Femur (tissue), 1 donor: ENCODE measurements at regions not wholly inside any gene's neighbourhood (a gene's known extent, or its start where the extent isn't known, plus 50 kb on each side); places are given as distances from the start of the nearest gene placed in this dataset.
A peak's percentile ranks its signal among the peaks of the same experiment; 100 is the strongest.

Experiments used
- DNase-seq: peaks from one replicate; pipeline ENCODE4 v3.0.0-alpha.2; 2017

GRCh38 chrX:150165776-150166610, 197.1 kb upstream of the MAMLD1 start:
- DNase-seq = peak; percentile 40

GRCh38 chrX:150167482-150168324, 195.4 kb upstream of the MAMLD1 start:
- no peak for DNase-seq

GRCh38 chrX:150182161-150182560, 181.0 kb upstream of the MAMLD1 start:
- DNase-seq = no peak

GRCh38 chrX:150184491-150184890, 178.6 kb upstream of the MAMLD1 start:
- no peak for DNase-seq

DNA sequence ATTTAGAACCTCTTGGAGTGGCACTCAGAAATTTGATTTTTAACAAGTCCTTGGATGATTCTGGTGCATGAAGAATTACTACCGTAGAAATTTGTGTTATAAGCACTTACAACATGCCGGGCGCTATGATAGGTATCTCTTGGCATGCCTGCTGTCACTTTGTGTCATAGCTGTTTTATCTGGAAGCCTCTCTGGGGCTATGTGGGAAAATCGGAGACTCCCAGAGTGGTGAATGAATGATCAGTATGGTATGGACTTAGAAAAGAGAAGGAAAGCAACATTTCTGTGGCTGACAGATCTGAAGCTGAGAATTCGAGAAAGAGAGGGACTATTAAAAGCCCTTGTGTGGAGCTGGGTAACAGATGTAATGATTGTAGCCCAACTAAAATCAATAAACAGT, 177.4 kb upstream of the MAMLD1 start:
- DNase-seq = no peak

DNA sequence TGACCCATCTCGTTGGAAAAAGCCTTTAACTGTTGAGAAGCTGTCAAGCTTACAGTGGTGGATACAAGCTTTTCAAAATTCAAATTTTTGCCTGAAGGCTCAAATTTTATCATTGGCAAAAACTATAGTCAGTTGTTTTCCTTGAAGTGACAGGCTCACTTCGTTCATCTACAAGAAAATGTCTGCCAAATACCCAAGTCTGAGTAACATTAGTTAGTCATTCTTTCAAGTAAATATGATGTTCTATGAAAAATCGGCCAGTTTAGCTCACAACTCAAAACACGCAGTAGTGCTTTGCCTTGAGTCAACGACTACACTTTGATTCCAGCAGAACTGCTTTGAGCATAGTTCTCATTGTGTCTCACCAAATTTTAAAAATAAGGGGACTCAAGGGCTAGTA, 170.3 kb upstream of the MAMLD1 start:
- DNase-seq = no peak

GRCh38 chrX:150196285-150196684, 166.8 kb upstream of the MAMLD1 start:
- DNase-seq = no peak

DNA sequence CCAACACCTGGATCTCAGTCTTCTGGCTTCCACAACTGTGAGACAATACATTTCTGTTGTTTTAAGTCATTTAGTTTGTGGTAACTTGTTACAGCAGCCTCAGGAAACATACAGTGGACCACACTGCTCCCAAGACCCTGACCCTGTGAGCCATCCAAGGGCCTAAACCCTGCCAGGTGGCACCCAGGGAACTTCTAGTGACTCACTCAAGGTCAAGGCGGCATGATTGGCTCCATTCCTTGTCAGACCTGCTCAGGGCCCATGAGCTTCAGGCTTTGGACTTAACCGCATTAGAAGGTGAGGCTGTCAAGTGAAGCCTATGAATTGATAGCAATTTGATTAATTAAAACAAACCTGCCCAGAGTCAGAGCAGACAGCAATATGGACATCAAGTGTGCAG, 165.7 kb upstream of the MAMLD1 start:
- no peak for DNase-seq

DNA sequence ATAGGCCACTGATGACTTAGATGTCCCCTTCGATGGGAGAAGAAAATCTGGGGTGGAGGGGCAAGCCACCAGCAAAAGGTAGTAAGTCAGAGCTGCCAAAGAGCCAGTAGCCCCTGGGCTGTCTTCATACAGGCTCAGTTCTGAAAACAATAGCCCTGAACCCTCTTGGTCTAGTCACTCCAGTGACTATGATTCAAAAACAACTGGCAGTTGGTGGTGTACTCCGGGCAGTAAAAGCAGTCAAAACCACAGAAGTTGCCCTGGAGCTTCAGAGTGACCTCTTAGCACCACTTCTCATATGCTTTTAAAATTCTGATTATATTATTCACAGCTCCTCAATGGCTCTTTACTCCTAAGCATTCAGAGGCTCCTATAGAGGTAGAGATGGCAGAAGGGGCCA, 164.3 kb upstream of the MAMLD1 start:
- no peak for DNase-seq

- no peak for DNase-seq
Measured at GRCh38 chrX:150199181-150199580, 163.9 kb upstream of the MAMLD1 start.

- no peak for DNase-seq
Measured at GRCh38 chrX:150199803-150200202, 163.3 kb upstream of the MAMLD1 start.

GRCh38 chrX:150200361-150200760, 162.8 kb upstream of the MAMLD1 start:
- no peak for DNase-seq

GRCh38 chrX:150200820-150201287, 162.3 kb upstream of the MAMLD1 start:
- DNase-seq = peak; percentile 38

GRCh38 chrX:150201391-150201790, 161.7 kb upstream of the MAMLD1 start:
- DNase-seq = no peak

DNA sequence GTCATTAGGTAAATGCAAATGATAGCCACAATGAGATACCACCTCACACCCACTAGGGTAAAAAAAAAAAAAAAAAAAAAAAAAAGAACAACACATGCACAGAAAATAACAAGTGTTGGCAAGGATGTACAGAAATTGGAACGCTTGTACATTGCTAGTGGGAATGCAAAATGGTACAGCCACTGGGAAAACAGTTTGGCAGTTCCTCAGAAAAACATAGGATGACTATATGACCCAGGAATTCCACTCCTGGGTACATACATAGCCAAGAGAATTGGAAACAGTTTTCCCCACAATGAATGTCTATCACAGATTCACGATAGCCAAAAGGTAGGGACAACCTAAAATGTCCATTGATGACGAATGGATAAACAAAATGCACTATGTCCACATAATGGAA, 161.3 kb upstream of the MAMLD1 start:
- no peak for DNase-seq

DNA sequence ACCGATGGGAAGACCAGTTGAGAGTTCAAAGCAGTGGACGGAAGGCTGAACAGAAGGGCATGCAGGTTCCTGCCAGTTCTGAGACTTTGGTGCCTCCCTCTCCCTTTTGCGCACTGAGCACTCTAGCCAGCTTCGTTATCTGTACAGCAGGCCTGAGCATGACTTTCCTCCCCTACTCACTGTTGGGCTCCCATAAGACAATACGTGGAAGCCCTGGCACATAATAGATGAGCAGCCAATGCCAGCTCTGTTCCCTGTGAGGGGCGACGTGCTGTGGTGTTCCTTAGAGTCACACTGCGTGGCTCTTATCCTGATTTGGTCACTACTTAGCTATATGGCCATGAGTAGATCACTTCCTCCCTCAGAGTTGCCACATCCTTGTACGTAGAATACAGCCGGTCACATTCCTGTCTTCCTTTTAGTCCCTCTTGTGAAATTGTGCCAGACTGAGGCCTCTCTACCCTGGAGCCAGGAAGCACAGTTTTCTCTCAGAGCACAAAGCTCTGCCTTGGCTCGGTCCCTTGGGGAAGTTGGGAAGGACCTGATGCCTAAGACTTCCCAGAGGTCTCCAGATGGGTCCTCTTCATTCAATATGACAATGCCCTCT, 160.4 kb upstream of the MAMLD1 start:
- no peak for DNase-seq

DNA sequence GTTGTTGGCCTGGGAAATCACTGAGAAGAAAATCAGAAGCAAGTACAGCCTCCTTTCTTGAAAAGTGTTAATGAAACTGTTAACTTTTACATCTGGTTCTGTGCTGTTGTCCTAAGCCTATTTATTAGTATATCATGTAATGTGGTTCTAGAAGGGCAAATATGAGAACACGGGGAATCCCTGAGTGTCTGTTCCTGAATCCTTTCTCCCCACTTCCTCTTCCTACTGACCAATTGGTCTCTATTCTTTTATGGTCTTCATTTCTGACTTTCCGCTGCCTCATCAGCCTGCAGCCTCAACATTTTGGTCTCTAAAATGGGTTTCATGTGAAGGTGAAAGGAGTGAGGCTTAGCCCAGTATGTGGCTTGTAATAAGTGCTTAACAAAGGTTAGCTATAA, 159.9 kb upstream of the MAMLD1 start:
- DNase-seq = no peak

- DNase-seq = no peak
Measured at GRCh38 chrX:150205011-150205410, 158.1 kb upstream of the MAMLD1 start.

DNA sequence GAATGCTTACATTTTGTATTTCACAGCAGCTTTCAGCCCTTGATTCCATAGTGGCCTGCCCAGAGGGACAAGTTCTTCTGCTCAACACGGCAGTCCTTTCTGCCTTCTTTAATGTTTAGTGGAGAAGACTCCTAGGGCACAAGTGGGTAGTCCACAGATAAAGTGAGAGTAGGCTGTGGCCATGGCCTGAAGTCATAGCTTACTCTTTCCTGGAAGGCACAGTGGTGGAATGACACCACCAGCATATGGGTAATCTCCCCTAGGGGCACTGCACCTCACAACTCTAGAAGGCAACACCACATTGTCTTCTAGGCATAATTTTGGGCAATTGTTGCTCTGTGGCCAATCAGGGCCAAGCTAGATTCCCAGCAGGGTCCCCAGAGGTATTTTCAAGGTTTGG, 155.4 kb upstream of the MAMLD1 start:
- no peak for DNase-seq

DNA sequence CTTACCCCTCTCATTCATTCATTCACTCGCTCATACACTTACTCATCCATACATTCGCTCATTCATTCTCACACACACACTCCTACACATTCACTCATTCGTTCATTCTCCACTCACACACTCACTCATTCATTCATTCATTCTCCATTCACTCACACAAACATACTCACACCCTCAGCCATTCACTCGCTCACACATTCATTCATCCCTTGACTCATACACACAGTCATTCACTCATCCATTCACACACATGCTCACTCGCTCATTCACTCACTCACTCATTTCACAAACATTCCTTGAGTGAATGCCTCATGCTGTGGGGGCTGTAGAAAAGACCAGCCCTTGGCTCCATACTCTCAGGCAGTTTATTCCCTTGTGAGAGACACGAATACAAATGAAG, 151.1 kb upstream of the MAMLD1 start:
- no peak for DNase-seq

DNA sequence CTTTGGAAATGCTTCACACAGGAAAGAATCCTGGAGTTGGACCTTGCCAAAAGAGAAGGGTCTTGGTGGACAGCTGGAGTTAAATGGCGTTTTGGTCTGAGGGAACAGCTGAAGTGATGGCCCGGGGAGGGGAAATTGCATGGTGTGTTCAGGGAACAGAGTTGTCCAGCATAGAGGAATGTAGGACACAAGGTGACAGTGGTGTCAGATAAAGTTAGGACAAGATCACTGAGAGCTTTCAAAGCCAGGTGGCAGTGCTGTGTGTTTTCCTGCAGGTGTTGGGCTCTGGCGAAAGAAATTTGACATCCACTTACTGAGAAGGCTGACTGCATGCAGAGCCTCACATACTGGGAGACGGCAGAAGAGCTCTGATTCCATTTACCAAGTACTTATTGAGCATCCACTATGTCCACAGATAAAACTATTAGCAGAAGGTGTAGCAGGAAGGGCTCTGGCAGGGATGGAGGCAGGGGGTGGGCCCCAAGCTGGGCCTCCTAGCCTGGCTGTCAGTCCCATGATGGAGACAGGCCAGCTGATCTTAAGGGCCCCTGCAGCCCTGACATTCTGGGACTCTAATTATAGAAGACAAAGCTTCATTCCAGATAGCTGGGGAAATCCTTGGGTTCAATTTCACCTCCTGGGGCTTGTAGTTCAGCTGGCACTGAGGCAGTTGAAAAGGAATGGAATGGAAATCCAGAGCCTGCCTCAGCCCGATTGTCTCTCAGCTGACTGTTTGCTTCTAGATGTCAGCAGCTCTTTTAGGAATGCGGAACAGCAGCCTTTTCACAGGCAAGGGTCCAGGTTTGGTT, 150.2 kb upstream of the MAMLD1 start:
- peak; percentile 41 for DNase-seq

- DNase-seq = peak; percentile 40
Measured at GRCh38 chrX:150213481-150214030, 149.6 kb upstream of the MAMLD1 start.
